SK-N-MC (cell line): ENCODE measurements at regions not wholly inside any gene's neighbourhood (a gene's known extent, or its start where the extent isn't known, plus 50 kb on each side); places are given as distances from the start of the nearest gene placed in this dataset.

Experiments
- EZH2 ChIP-seq: fragments of 200-600 bp; sonication (generic); IDR thresholded peaks from one replicate; pipeline ENCODE4 v1.6.1; 2017; ENCODE audit warnings: antibody characterized with exemption
- POLR2AphosphoS5 ChIP-seq: IDR thresholded peaks from 2 replicates; pipeline ENCODE4 v1.6.1; 2012; ENCODE audit warnings: mild to moderate bottlenecking, low read depth, low read length, borderline replicate concordance

DNA sequence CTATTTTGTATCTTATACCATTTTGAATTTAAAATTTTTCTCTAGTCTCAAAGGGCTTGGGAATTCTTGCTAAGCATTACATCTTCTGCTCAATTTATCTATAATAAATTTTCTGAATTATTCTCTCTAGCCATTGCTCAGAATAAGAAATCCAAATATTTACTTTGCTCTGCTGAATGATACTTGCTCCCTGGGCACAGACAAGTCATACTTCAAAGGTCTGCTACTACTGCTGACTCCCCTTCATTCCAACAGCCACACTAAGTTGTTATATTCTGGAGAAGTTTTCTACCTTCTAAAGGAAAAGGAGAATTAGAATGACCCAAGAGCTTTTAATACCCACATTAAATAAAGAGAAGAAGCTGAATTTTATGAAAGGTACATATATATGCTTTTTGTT lies 460.3 kb upstream of the ZNF717 start:
- TF ChIP-seq POLR2AphosphoS5 (no peak), EZH2 (no peak)
